DMS53 treated with DMSO at 0.1 percent for 48 hours (cell line): ENCODE measurements at regions not wholly inside any gene's neighbourhood (a gene's known extent, or its start where the extent isn't known, plus 50 kb on each side); places are given as distances from the start of the nearest gene placed in this dataset.
"Not testable (repeated sequence)": the region's sequence is repeated elsewhere in the genome, so short reads cannot be mapped to it uniquely, and the experiment has no call there.

Source experiments
- DNase-seq: peaks from one replicate; lab custom pipeline; 2025; ENCODE audit not compliant: unreplicated experiment; lab: John Stamatoyannopoulos, UW

GRCh38 chrX:123788193-123788592 lies 55.3 kb upstream of the THOC2 start:
- DNase-seq = not testable (repeated sequence)

GRCh38 chrX:123788744-123789143 lies 55.9 kb upstream of the THOC2 start:
- no peak for DNase-seq

GRCh38 chrX:123797543-123798447 lies 62.1 kb upstream of the XIAP start:
- no peak for DNase-seq

- DNase-seq = peak; percentile 68
Measured at GRCh38 chrX:123798706-123799430, 61.0 kb upstream of the XIAP start.

- DNase-seq = no peak
Measured at GRCh38 chrX:123801901-123802300, 58.0 kb upstream of the XIAP start.

- peak; percentile 100 for DNase-seq
Measured at GRCh38 chrX:123803331-123803983, 56.4 kb upstream of the XIAP start.

GRCh38 chrX:123803984-123804365 lies 55.9 kb upstream of the XIAP start:
- DNase-seq = not testable (repeated sequence)

GRCh38 chrX:123807835-123808416 lies 51.9 kb upstream of the XIAP start:
- no peak for DNase-seq

- DNase-seq = no peak
Measured at GRCh38 chrX:123809854-123810375, 49.9 kb upstream of the XIAP start.
